GM21515 (cell line): ENCODE measurements at regions not wholly inside any gene's neighbourhood (a gene's known extent, or its start where the extent isn't known, plus 50 kb on each side); places are given as distances from the start of the nearest gene placed in this dataset.
"Not testable (repeated sequence)": the region's sequence is repeated elsewhere in the genome, so short reads cannot be mapped to it uniquely, and the experiment has no call there.

Experiments used
- ATAC-seq: cut with Tn5 transposase; IDR thresholded peaks from one replicate; pipeline ENCODE4 v1.9.1; 2021; ENCODE audit not compliant: unreplicated experiment

GRCh38 chr14:30218907-30219306 lies 291.3 kb upstream of the PRKD1 start:
- ATAC-seq = no peak

GRCh38 chr14:30221546-30221945 lies 293.9 kb upstream of the PRKD1 start:
- ATAC-seq = no peak

- no peak for ATAC-seq
These were observed 295.7 kb upstream of the PRKD1 start for GRCh38 chr14:30223385-30223785.

- ATAC-seq = no peak
These were observed 296.3 kb upstream of the PRKD1 start for GRCh38 chr14:30223966-30224365.

- ATAC-seq = no peak
These were observed 297.5 kb upstream of the PRKD1 start for GRCh38 chr14:30225176-30225575.

- ATAC-seq = no peak
These were observed 299.8 kb upstream of the PRKD1 start for GRCh38 chr14:30227436-30227835.

GRCh38 chr14:30227876-30228275 lies 300.2 kb upstream of the PRKD1 start:
- no peak for ATAC-seq

GRCh38 chr14:30230719-30231118 lies 303.1 kb upstream of the PRKD1 start:
- ATAC-seq = no peak

GRCh38 chr14:30234966-30235365 lies 307.3 kb upstream of the PRKD1 start:
- no peak for ATAC-seq

GRCh38 chr14:30235485-30235884 lies 307.8 kb upstream of the PRKD1 start:
- no peak for ATAC-seq

- ATAC-seq = no peak
These were observed 311.3 kb upstream of the PRKD1 start for GRCh38 chr14:30238936-30239335.

GRCh38 chr14:30240018-30240417 lies 312.4 kb upstream of the PRKD1 start:
- no peak for ATAC-seq

- ATAC-seq = no peak
These were observed 313.0 kb upstream of the PRKD1 start for GRCh38 chr14:30240685-30241084.

GRCh38 chr14:30242744-30243143 lies 315.1 kb upstream of the PRKD1 start:
- no peak for ATAC-seq

GRCh38 chr14:30243207-30243606 lies 315.6 kb upstream of the PRKD1 start:
- no peak for ATAC-seq

- no peak for ATAC-seq
These were observed 315.2 kb upstream of the G2E3 start for GRCh38 chr14:30243805-30244204.

- not testable (repeated sequence) for ATAC-seq
These were observed 314.6 kb upstream of the G2E3 start for GRCh38 chr14:30244348-30244747.

GRCh38 chr14:30251017-30251416 lies 307.9 kb upstream of the G2E3 start:
- no peak for ATAC-seq

GRCh38 chr14:30251557-30252100 lies 307.3 kb upstream of the G2E3 start:
- ATAC-seq = no peak

GRCh38 chr14:30252151-30252550 lies 306.8 kb upstream of the G2E3 start:
- no peak for ATAC-seq

GRCh38 chr14:30252783-30253674 lies 305.9 kb upstream of the G2E3 start:
- no peak for ATAC-seq

- ATAC-seq = no peak
These were observed 302.3 kb upstream of the G2E3 start for GRCh38 chr14:30256627-30257026.
